ENCODE measurements at regions not wholly inside any gene's neighbourhood (a gene's known extent, or its start where the extent isn't known, plus 50 kb on each side); places are given as distances from the start of the nearest gene placed in this dataset.
"Not testable (repeated sequence)": the region's sequence is repeated elsewhere in the genome, so short reads cannot be mapped to it uniquely, and the experiment has no call there.

GRCh38 chr5:12611132-12611531 is 706.9 kb upstream of the CTNND2 start:
- Histone ChIP-seq H3K4me3 (no peak overlapping the region), H3K27ac (no peak overlapping the region), H3K4me1 (no peaks in the 10 kb centered on the region), H3K27me3 (no peaks in the 10 kb centered on the region), H3K9me3 (peaks cover 0 to 6% (median 2%) of the 10 kb centered on the region in 3 donors), H3K36me3 (replicated peaks in 1 of 2; ENCODE audit: insufficient read depth in 1 of 2, low read depth in 2 of 2) (no peaks in the 10 kb centered on the region)
- TF ChIP-seq CTCF (IDR thresholded peaks at IDR 0.05) (no peak), POLR2A (IDR thresholded peaks at IDR 0.05) (no peak)
- ATAC-seq = no peak
- no peak for DNase-seq
- intact Hi-C loops (cut with DNase I) = no loop called here

- H3K27me3 ChIP-seq; intact Hi-C loops (cut with DNase I); H3K36me3 ChIP-seq (replicated peaks in 1 of 2; ENCODE audit: insufficient read depth in 1 of 2, low read depth in 2 of 2); H3K9me3 ChIP-seq; ATAC-seq; H3K4me1 ChIP-seq; DNase-seq; H3K27ac ChIP-seq; H3K4me3 ChIP-seq: not testable (repeated sequence)
- WGBS, 2 donors = 45 to 46% methylated on average over 2 of the region's 2 CpGs
Measured at GRCh38 chr5:12607817-12608216, 703.6 kb upstream of the CTNND2 start.

- TF ChIP-seq POLR2A (IDR thresholded peaks at IDR 0.05) = no peak
- no peak for TF ChIP-seq CTCF (IDR thresholded peaks at IDR 0.05)
- no peaks in the 10 kb centered on the region for H3K36me3 ChIP-seq (replicated peaks in 1 of 2; ENCODE audit: insufficient read depth in 1 of 2, low read depth in 2 of 2)
- no peaks in the 10 kb centered on the region for H3K9me3 ChIP-seq
- H3K27me3 ChIP-seq = no peaks in the 10 kb centered on the region
- 65 to 73% methylated on average over 3 of the region's 3 CpGs for WGBS, 2 donors
- intact Hi-C loops (cut with DNase I) = no loop called here
- DNase-seq (no peak), ATAC-seq (no peak)
- no peaks in the 10 kb centered on the region for H3K4me1 ChIP-seq
- no peak overlapping the region for H3K27ac ChIP-seq
- H3K4me3 ChIP-seq = no peak overlapping the region
Measured at GRCh38 chr5:12592228-12592627, 688.0 kb upstream of the CTNND2 start.

GRCh38 chr5:12586406-12586805 is 682.2 kb upstream of the CTNND2 start:
- ATAC-seq (no peak), DNase-seq (no peak)
- no peak for TF ChIP-seq POLR2A (IDR thresholded peaks at IDR 0.05)
- no peak for TF ChIP-seq CTCF (IDR thresholded peaks at IDR 0.05)
- Histone ChIP-seq H3K4me1 (no peaks in the 10 kb centered on the region), H3K36me3 (replicated peaks in 1 of 2; ENCODE audit: insufficient read depth in 1 of 2, low read depth in 2 of 2) (no peaks in the 10 kb centered on the region), H3K4me3 (no peak overlapping the region), H3K9me3 (no peaks in the 10 kb centered on the region), H3K27me3 (no peaks in the 10 kb centered on the region), H3K27ac (no peak overlapping the region)
- intact Hi-C loops (cut with DNase I) = no loop called here

- H3K27me3 ChIP-seq; ATAC-seq; H3K4me3 ChIP-seq; DNase-seq; H3K27ac ChIP-seq; H3K4me1 ChIP-seq; intact Hi-C loops (cut with DNase I); H3K9me3 ChIP-seq; H3K36me3 ChIP-seq (replicated peaks in 1 of 2; ENCODE audit: insufficient read depth in 1 of 2, low read depth in 2 of 2): not testable (repeated sequence)
- 73 to 81% methylated on average over 13 of the region's 13 CpGs for WGBS, 2 donors
Measured at GRCh38 chr5:12578803-12579202, 674.6 kb upstream of the CTNND2 start.

- H3K36me3 ChIP-seq (replicated peaks in 1 of 2; ENCODE audit: insufficient read depth in 1 of 2, low read depth in 2 of 2); ATAC-seq; H3K9me3 ChIP-seq; intact Hi-C loops (cut with DNase I); H3K4me1 ChIP-seq; H3K27ac ChIP-seq; H3K27me3 ChIP-seq; H3K4me3 ChIP-seq; DNase-seq: not testable (repeated sequence)
- WGBS, 2 donors = 65 to 79% methylated on average over 1 of the region's 1 CpG
Measured at GRCh38 chr5:12576953-12577352, 672.7 kb upstream of the CTNND2 start.

GRCh38 chr5:12574298-12575093 is 670.2 kb upstream of the CTNND2 start:
- 90 to 91% methylated on average over 24 to 53 of the region's 56 CpGs for WGBS, 2 donors
- DNase-seq; H3K4me3 ChIP-seq; H3K27ac ChIP-seq; ATAC-seq; H3K4me1 ChIP-seq; H3K36me3 ChIP-seq (replicated peaks in 1 of 2; ENCODE audit: insufficient read depth in 1 of 2, low read depth in 2 of 2); H3K9me3 ChIP-seq; H3K27me3 ChIP-seq; intact Hi-C loops (cut with DNase I): not testable (repeated sequence)

- H3K27ac ChIP-seq; intact Hi-C loops (cut with DNase I); DNase-seq; ATAC-seq; H3K27me3 ChIP-seq; H3K4me1 ChIP-seq; H3K9me3 ChIP-seq; H3K36me3 ChIP-seq (replicated peaks in 1 of 2; ENCODE audit: insufficient read depth in 1 of 2, low read depth in 2 of 2); H3K4me3 ChIP-seq: not testable (repeated sequence)
- 90 to 96% methylated on average over 12 to 24 of the region's 30 CpGs for WGBS, 2 donors
Measured at GRCh38 chr5:12573916-12574297, 669.7 kb upstream of the CTNND2 start.

Measured in body of pancreas (tissue), 4 donors.